GM12878 (cell line): ENCODE measurements at regions not wholly inside any gene's neighbourhood (a gene's known extent, or its start where the extent isn't known, plus 50 kb on each side); places are given as distances from the start of the nearest gene placed in this dataset.

Experiments used
- ATAC-seq: fragments of 200-7000 bp; cut with Tn5 transposase; 3 replicates; pipeline ENCODE4 v1.9.1; 2020; ENCODE audit warnings: mild to moderate bottlenecking, moderate library complexity
- BruUV-seq: library from RNA; stranded (reverse); fragments of 400-500 nt; replicated peaks from 2 replicates; lab custom pipeline; 2021; lab: Mats Ljungman, UMichigan
- CTCF ChIA-PET: fragments of 300-600 bp; sonication (Branson Sonifier 250); formaldehyde crosslinking; extraction: SDS; loops from one replicate; lab custom pipeline; 2021; ENCODE audit warnings: inconsistent platforms; lab: Yijun Ruan, JAX
- POLR2A ChIA-PET: fragments of 350-600 bp; formaldehyde crosslinking; extraction: SDS; loops from one replicate; lab custom pipeline; 2021; ENCODE audit warnings: inconsistent platforms; lab: Charles Lee
- RAD21 ChIA-PET: fragments of 300-600 bp; sonication (Branson Sonifier 250); formaldehyde crosslinking; loops from one replicate; lab custom pipeline; 2023; ENCODE audit warnings: antibody characterized with exemption; ENCODE audit not compliant: unreplicated experiment; lab: Charles Lee
- SMC1A ChIA-PET: fragments of 300-600 bp; sonication (Branson Sonifier 250); formaldehyde crosslinking; loops from one replicate; lab custom pipeline; 2023; ENCODE audit not compliant: unreplicated experiment, uncharacterized antibody; lab: Charles Lee
- DNase-seq: peaks from one replicate; pipeline ENCODE4 v3.0.0-alpha.2; 2011; ENCODE audit warnings: low read depth, low spot score
- FAIRE-seq: peaks from 3 replicates; lab custom pipeline; 2011; peaks lifted over from hg19 to GRCh38; lab: Jason Lieb, UNC
- H2AFZ ChIP-seq: 2 replicates; pipeline ENCODE4 v1.6.0; 2011; ENCODE audit warnings: low read depth, low read length, control low read depth; ENCODE audit not compliant: control insufficient read depth
- H3K27ac ChIP-seq: 2 replicates; pipeline ENCODE4 v1.5.1; 2011; ENCODE audit warnings: control low read depth; ENCODE audit not compliant: control insufficient read depth, insufficient read depth
- H3K27me3 ChIP-seq, 2 experiments: replicated peaks in 1 of 2; 2 replicates each; pipeline versions ENCODE4 v1.6.0 to v1.6.1; 2011; ENCODE audit warnings: low read length in 1 of 2; ENCODE audit not compliant: control insufficient read depth in 2 of 2, insufficient read depth in 2 of 2
- H3K36me3 ChIP-seq, 2 experiments: 2 replicates each; pipeline ENCODE4 v1.5.1; 2011; ENCODE audit warnings: low read length in 1 of 2; ENCODE audit not compliant: control insufficient read depth in 2 of 2, insufficient read depth in 2 of 2
- H3K4me1 ChIP-seq: 2 replicates; pipeline ENCODE4 v1.6.1; 2011; ENCODE audit warnings: mild to moderate bottlenecking, low read length, moderate library complexity, mixed read lengths; ENCODE audit not compliant: control insufficient read depth, insufficient read depth
- H3K4me2 ChIP-seq: 2 replicates; pipeline ENCODE4 v1.6.0; 2011; ENCODE audit warnings: control low read depth; ENCODE audit not compliant: control insufficient read depth, insufficient read depth
- H3K4me3 ChIP-seq: fragments of 200-600 bp; sonication (generic); 2 replicates; pipeline ENCODE4 v1.5.1; 2016
- H3K79me2 ChIP-seq: 2 replicates; pipeline ENCODE4 v1.6.0; 2011; ENCODE audit warnings: low read length; ENCODE audit not compliant: control insufficient read depth, insufficient read depth
- H3K9ac ChIP-seq: 2 replicates; pipeline ENCODE4 v1.8.0; 2011; ENCODE audit warnings: low read length, control low read depth, mixed read lengths; ENCODE audit not compliant: control insufficient read depth, insufficient read depth
- H3K9me3 ChIP-seq: replicated peaks from 3 replicates; pipeline ENCODE4 v1.5.1; 2011; ENCODE audit warnings: mild to moderate bottlenecking, low read length; ENCODE audit not compliant: control insufficient read depth, insufficient read depth
- H4K20me1 ChIP-seq: 2 replicates; pipeline ENCODE4 v1.6.0; 2011; ENCODE audit not compliant: control insufficient read depth, insufficient read depth
- CREM ChIP-seq: IDR thresholded peaks from 2 replicates; pipeline ENCODE4 v1.6.1; 2014; ENCODE audit warnings: antibody characterized with exemption, low read depth
- SPI1 ChIP-seq: IDR thresholded peaks from 2 replicates; pipeline ENCODE4 v1.6.1; 2011; ENCODE audit warnings: low read depth, mild to moderate bottlenecking, low read length, moderate library complexity, borderline replicate concordance; ENCODE audit not compliant: insufficient read depth
- SRF ChIP-seq, 2 experiments: IDR thresholded peaks; 2 replicates each; pipeline ENCODE4 v1.6.1; 2011; ENCODE audit warnings: low read depth in 2 of 2, low read length in 2 of 2, mild to moderate bottlenecking in 1 of 2, moderate library complexity in 1 of 2
- STAT1 ChIP-seq: fragments of 450-650 bp; conservative IDR thresholded peaks from 2 replicates; pipeline ENCODE4 v1.6.1; 2014; ENCODE audit warnings: antibody characterized with exemption, mild to moderate bottlenecking
- ZZZ3 ChIP-seq: IDR thresholded peaks from 2 replicates; pipeline ENCODE4 v1.6.1; 2011; ENCODE audit warnings: low read depth; ENCODE audit not compliant: control insufficient read depth, insufficient read length
- WGBS: methylation state at CpG from one replicate; pipeline ENCODE4 v1.1.6; 2016; ENCODE audit warnings: low lambda C conversion rate; ENCODE audit not compliant: insufficient replicate concordance, insufficient coverage; ENCODE audit errors: missing lambda C conversion rate; 5-methylcytosine and 5-hydroxymethylcytosine counted together
- in situ Hi-C: fragments of 300-500 bp; cut with MboI; formaldehyde crosslinking; loops from 9 replicates; pipeline ENCODE4 v1.14.3; 2018; ENCODE audit warnings: mixed read lengths
- intact Hi-C: fragments of 100-400 bp; cut with micrococcal nuclease; formaldehyde crosslinking; loops from one replicate; pipeline ENCODE4 v1.14.2; 2022; ENCODE audit not compliant: unreplicated experiment
- TF ChIP-seq, protein P1 (sequence below): fragments of 450-650 bp; IDR thresholded peaks from 2 replicates; pipeline ENCODE4 v1.6.1; 2017; ENCODE audit warnings: antibody characterized with exemption, mild to moderate bottlenecking, moderate library complexity

DNA sequence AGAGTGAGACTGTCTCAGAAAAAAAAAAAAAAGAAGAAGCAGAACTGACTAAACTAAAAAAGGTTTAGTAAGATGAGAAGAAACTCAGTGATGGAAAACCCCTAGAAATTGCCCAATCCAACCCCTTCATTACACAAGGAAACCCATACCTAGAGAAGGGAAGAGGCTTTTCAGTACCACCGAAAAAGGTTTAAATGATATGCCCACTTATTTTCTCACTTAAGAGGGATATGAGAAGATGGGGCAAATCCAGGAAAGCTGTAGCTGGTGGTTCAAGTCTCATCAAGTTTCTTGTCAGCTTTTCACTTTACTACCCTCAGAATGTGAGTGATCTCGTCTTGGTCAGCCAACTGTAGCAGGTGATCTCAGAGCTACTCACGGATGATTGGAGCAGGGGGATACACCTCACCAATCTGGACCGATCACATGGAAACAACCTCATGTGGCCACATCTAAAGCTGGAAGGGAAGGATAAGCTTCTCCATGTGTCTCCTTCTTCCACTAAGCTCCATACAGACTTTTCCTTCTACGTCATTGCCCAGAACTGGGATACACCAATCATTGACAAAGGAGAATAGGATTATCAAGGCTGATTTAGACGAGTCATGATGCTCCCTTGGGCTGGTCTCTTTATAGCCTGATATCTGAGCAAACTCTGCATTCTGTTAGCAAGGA lies 126.7 kb upstream of the POU3F1 start (continued):
- TF ChIP-seq CREM: peak; percentile 28
- no peak for TF ChIP-seq SPI1

DNA sequence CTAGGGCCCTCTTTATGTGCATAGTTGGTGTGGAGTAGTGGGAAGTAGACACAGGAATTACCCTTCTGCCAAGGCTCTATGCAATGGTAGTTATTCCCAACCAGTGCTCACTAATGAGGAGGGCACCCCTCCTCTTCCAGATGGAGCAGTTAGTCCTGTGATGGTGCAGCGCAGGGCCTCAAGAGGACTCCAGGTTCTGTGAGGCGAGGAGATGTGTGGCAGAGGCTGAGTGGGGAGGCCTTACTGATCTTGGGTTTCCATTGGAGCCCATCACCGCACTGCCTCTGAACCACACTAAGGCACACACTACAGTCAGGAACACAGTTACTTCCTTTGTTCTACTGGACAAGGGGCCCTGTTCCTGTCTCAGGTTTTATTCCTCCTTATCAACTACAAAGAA lies 122.5 kb upstream of the POU3F1 start:
- no peaks in the 10 kb centered on the region for H4K20me1 ChIP-seq
- FAIRE-seq (no peak), DNase-seq (no peak), ATAC-seq (no peak)
- H3K4me2 ChIP-seq: no peak overlapping the region
- no peak overlapping the region for H2AFZ ChIP-seq
- no peak overlapping the region for H3K4me3 ChIP-seq
- no TSS peak for BruUV-seq
- no peaks in the 10 kb centered on the region for H3K27me3 ChIP-seq
- H3K79me2 ChIP-seq: no peaks in the 10 kb centered on the region
- TF ChIP-seq, protein P1, sequence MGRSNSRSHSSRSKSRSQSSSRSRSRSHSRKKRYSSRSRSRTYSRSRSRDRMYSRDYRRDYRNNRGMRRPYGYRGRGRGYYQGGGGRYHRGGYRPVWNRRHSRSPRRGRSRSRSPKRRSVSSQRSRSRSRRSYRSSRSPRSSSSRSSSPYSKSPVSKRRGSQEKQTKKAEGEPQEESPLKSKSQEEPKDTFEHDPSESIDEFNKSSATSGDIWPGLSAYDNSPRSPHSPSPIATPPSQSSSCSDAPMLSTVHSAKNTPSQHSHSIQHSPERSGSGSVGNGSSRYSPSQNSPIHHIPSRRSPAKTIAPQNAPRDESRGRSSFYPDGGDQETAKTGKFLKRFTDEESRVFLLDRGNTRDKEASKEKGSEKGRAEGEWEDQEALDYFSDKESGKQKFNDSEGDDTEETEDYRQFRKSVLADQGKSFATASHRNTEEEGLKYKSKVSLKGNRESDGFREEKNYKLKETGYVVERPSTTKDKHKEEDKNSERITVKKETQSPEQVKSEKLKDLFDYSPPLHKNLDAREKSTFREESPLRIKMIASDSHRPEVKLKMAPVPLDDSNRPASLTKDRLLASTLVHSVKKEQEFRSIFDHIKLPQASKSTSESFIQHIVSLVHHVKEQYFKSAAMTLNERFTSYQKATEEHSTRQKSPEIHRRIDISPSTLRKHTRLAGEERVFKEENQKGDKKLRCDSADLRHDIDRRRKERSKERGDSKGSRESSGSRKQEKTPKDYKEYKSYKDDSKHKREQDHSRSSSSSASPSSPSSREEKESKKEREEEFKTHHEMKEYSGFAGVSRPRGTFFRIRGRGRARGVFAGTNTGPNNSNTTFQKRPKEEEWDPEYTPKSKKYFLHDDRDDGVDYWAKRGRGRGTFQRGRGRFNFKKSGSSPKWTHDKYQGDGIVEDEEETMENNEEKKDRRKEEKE: no peak
- no peak for TF ChIP-seq ZZZ3
- no peak for TF ChIP-seq SRF (IDR thresholded peaks at IDR 0.05; ENCODE audit: low read depth in 2 of 2, low read length in 2 of 2)
- no peak for TF ChIP-seq STAT1
- H3K4me1 ChIP-seq: peaks cover 22% of the 10 kb centered on the region
- ChIA-PET RAD21 (no interaction called here), CTCF (no interaction called here), POLR2A (no interaction called here), SMC1A (interaction anchor here (1.2 kb wide), 1 partner anchor 16 kb away, joined by 3 read pairs; no protein-coding TSS in a partner anchor)
- intact Hi-C loops (no loop called here), in situ Hi-C loops (no loop called here)
- H3K9ac ChIP-seq: no peak overlapping the region
- H3K27ac ChIP-seq: no peak overlapping the region
- H3K9me3 ChIP-seq: no peaks in the 10 kb centered on the region
- WGBS: 63% methylated on average over 3 of the region's 3 CpGs
- H3K36me3 ChIP-seq: no peaks in the 10 kb centered on the region
